GM12891 (cell line): ENCODE measurements at regions not wholly inside any gene's neighbourhood (a gene's known extent, or its start where the extent isn't known, plus 50 kb on each side); places are given as distances from the start of the nearest gene placed in this dataset.

Source experiments
- POLR2A ChIP-seq: IDR thresholded peaks from 2 replicates; pipeline ENCODE4 v1.6.1; 2011; ENCODE audit warnings: low read depth, low read length, control low read depth
- POLR2AphosphoS5 ChIP-seq: IDR thresholded peaks from 2 replicates; pipeline ENCODE4 v1.6.1; 2011; ENCODE audit warnings: low read depth, low read length, control low read depth

GRCh38 chr12:3973973-3974644, 100.9 kb upstream of the PARP11 start:
- TF ChIP-seq POLR2A = no peak
- TF ChIP-seq POLR2AphosphoS5 = no peak
